Astrocyte (in vitro differentiated cells and primary cell): ENCODE measurements at regions not wholly inside any gene's neighbourhood (a gene's known extent, or its start where the extent isn't known, plus 50 kb on each side); places are given as distances from the start of the nearest gene placed in this dataset.

ENCODE experiments used
- CTCF ChIP-seq: IDR thresholded peaks from 2 replicates; pipeline ENCODE4 v1.5.1; 2011; ENCODE audit warnings: low read depth, mild to moderate bottlenecking, inconsistent platforms, low read length, moderate library complexity; ENCODE audit not compliant: insufficient read depth
- EZH2 ChIP-seq: IDR thresholded peaks from 2 replicates; pipeline ENCODE4 v1.6.1; 2012; ENCODE audit warnings: mild to moderate bottlenecking, low read length, inconsistent platforms; ENCODE audit not compliant: insufficient read depth

- TF ChIP-seq CTCF (no peak), EZH2 (no peak)
Measured at GRCh38 chr13:34156841-34157365, 339.0 kb downstream of the RFC3 start.
